Epithelial cell of prostate (primary cell): ENCODE measurements at regions not wholly inside any gene's neighbourhood (a gene's known extent, or its start where the extent isn't known, plus 50 kb on each side); places are given as distances from the start of the nearest gene placed in this dataset.
"Not testable (repeated sequence)": the region's sequence is repeated elsewhere in the genome, so short reads cannot be mapped to it uniquely, and the experiment has no call there.

ENCODE experiments used
- DNase-seq: peaks from one replicate; pipeline ENCODE4 v3.0.0-alpha.2; 2011; ENCODE audit warnings: low read depth, low spot score
- H3K27ac ChIP-seq: fragments of 450-650 bp; 2 replicates; pipeline ENCODE4 v1.5.1; 2017; ENCODE audit warnings: mild to moderate bottlenecking

- H3K27ac ChIP-seq: no peak overlapping the region
Measured at GRCh38 chr10:106132956-106133355, 1031.5 kb downstream of the SORCS1 start.

GRCh38 chr10:106114656-106115186 is 1049.8 kb downstream of the SORCS1 start:
- DNase-seq: no peak
- no peak overlapping the region for H3K27ac ChIP-seq

More at GRCh38 chr10:106132956-106133355, 1031.5 kb downstream of the SORCS1 start:
- no peak for DNase-seq

GRCh38 chr10:106111246-106111645 is 1053.3 kb downstream of the SORCS1 start:
- DNase-seq: no peak
- no peak overlapping the region for H3K27ac ChIP-seq

GRCh38 chr10:106107706-106108105 is 1056.8 kb downstream of the SORCS1 start:
- no peak for DNase-seq
- no peak overlapping the region for H3K27ac ChIP-seq

GRCh38 chr10:106106114-106106513 is 1058.4 kb downstream of the SORCS1 start:
- H3K27ac ChIP-seq: no peak overlapping the region
- no peak for DNase-seq

- no peak overlapping the region for H3K27ac ChIP-seq
- no peak for DNase-seq
Measured at GRCh38 chr10:106089855-106090254, 1074.7 kb downstream of the SORCS1 start.

- DNase-seq: no peak
- H3K27ac ChIP-seq: no peak overlapping the region
Measured at GRCh38 chr10:106086391-106086790, 1078.1 kb downstream of the SORCS1 start.

- H3K27ac ChIP-seq: no peak overlapping the region
- no peak for DNase-seq
Measured at GRCh38 chr10:106083572-106083971, 1080.9 kb downstream of the SORCS1 start.

- H3K27ac ChIP-seq: no peak overlapping the region
- DNase-seq: no peak
Measured at GRCh38 chr10:106082865-106083264, 1081.6 kb downstream of the SORCS1 start.

- no peak overlapping the region for H3K27ac ChIP-seq
- DNase-seq: no peak
Measured at GRCh38 chr10:106078895-106079576, 1085.5 kb downstream of the SORCS1 start.

- no peak for DNase-seq
- H3K27ac ChIP-seq: no peak overlapping the region
Measured at GRCh38 chr10:106076496-106076895, 1088.0 kb downstream of the SORCS1 start.

- no peak for DNase-seq
- H3K27ac ChIP-seq: no peak overlapping the region
Measured at GRCh38 chr10:106053061-106053460, 1111.4 kb downstream of the SORCS1 start.

- no peak overlapping the region for H3K27ac ChIP-seq
- no peak for DNase-seq
Measured at GRCh38 chr10:106044503-106044902, 1120.0 kb downstream of the SORCS1 start.

GRCh38 chr10:106043863-106044262 is 1120.6 kb downstream of the SORCS1 start:
- H3K27ac ChIP-seq: no peak overlapping the region
- DNase-seq: no peak

- no peak for DNase-seq
- H3K27ac ChIP-seq: no peak overlapping the region
Measured at GRCh38 chr10:106038246-106038645, 1126.3 kb downstream of the SORCS1 start.

GRCh38 chr10:106033065-106033464 is 1131.4 kb downstream of the SORCS1 start:
- H3K27ac ChIP-seq: no peak overlapping the region
- no peak for DNase-seq

- no peak overlapping the region for H3K27ac ChIP-seq
- DNase-seq: no peak
Measured at GRCh38 chr10:106032450-106033002, 1132.0 kb downstream of the SORCS1 start.

GRCh38 chr10:106027240-106027639 is 1137.3 kb downstream of the SORCS1 start:
- H3K27ac ChIP-seq: no peak overlapping the region
- DNase-seq: no peak

- no peak overlapping the region for H3K27ac ChIP-seq
- no peak for DNase-seq
Measured at GRCh38 chr10:106025208-106025811, 1139.2 kb downstream of the SORCS1 start.

GRCh38 chr10:106023329-106023728 is 1141.2 kb downstream of the SORCS1 start:
- DNase-seq: no peak
- no peak overlapping the region for H3K27ac ChIP-seq

GRCh38 chr10:106019559-106019958 is 1144.9 kb downstream of the SORCS1 start:
- not testable (repeated sequence) for DNase-seq, H3K27ac ChIP-seq
